CD14-positive monocyte (primary cell): ENCODE measurements at regions not wholly inside any gene's neighbourhood (a gene's known extent, or its start where the extent isn't known, plus 50 kb on each side); places are given as distances from the start of the nearest gene placed in this dataset.

ENCODE experiments used
- DNase-seq, 3 donors: peaks; one replicate each; pipeline ENCODE4 v3.0.0-alpha.2; 2011 to 2022
- H2AFZ ChIP-seq: 2 replicates; pipeline ENCODE4 v1.6.0; 2012; ENCODE audit warnings: mild to moderate bottlenecking, low read depth, low read length, inconsistent platforms; ENCODE audit not compliant: insufficient read depth, poor library complexity, severe bottlenecking
- H3K27ac ChIP-seq, 2 donors: 1 replicate in 1 of 2; 2 replicates in 1 of 2; pipeline ENCODE4 v1.5.1; 2012 to 2013; ENCODE audit warnings: low read length in 2 of 2, control low read depth in 1 of 2, inconsistent platforms in 1 of 2, low read depth in 1 of 2, mild to moderate bottlenecking in 1 of 2
- H3K27me3 ChIP-seq, 2 donors: one replicate each; pipeline versions ENCODE4 v1.6.0 to v1.6.1; 2011 to 2013; ENCODE audit warnings: low read length in 2 of 2; ENCODE audit not compliant: control insufficient read depth in 2 of 2, insufficient read depth in 2 of 2
- H3K36me3 ChIP-seq, 2 donors: replicated peaks in 1 of 2; 1 replicate in 1 of 2; 2 replicates in 1 of 2; pipeline versions ENCODE4 v1.5.1 to v1.6.1; 2012 to 2013; ENCODE audit warnings: low read length in 2 of 2, control low read depth in 1 of 2, inconsistent platforms in 1 of 2, mild to moderate bottlenecking in 1 of 2; ENCODE audit not compliant: insufficient read depth in 2 of 2, control insufficient read depth in 1 of 2
- H3K4me1 ChIP-seq, 2 donors: 1 replicate in 1 of 2; 2 replicates in 1 of 2; pipeline versions ENCODE4 v1.5.1 to v1.6.1; 2012 to 2013; ENCODE audit warnings: low read length in 2 of 2, control low read depth in 1 of 2, inconsistent platforms in 1 of 2, mild to moderate bottlenecking in 1 of 2, moderate library complexity in 1 of 2; ENCODE audit not compliant: insufficient read depth in 2 of 2, control insufficient read depth in 1 of 2
- H3K4me2 ChIP-seq: replicated peaks from 2 replicates; pipeline ENCODE3; 2012; ENCODE audit warnings: low read length, moderate library complexity, mild to moderate bottlenecking; ENCODE audit not compliant: poor library complexity, severe bottlenecking; ENCODE audit errors: extremely low read depth
- H3K4me3 ChIP-seq, 3 experiments: fragments of 200-600 bp in 1 of 3; sonication (generic) in 1 of 3; replicated peaks in 1 of 3; 1 replicate in 2 of 3; 2 replicates in 1 of 3; pipeline ENCODE4 v1.5.1; 2011 to 2013; ENCODE audit warnings: low read length in 3 of 3, mild to moderate bottlenecking in 3 of 3, control low read depth in 2 of 3, low read depth in 2 of 3, inconsistent platforms in 1 of 3, moderate library complexity in 1 of 3
- H3K79me2 ChIP-seq: 2 replicates; pipeline ENCODE4 v1.6.0; 2012; ENCODE audit warnings: mild to moderate bottlenecking, control low read depth, inconsistent platforms, low read length, moderate library complexity; ENCODE audit not compliant: insufficient read depth
- H3K9ac ChIP-seq: 2 replicates; pipeline ENCODE4 v1.6.0; 2017; ENCODE audit warnings: low read length, mild to moderate bottlenecking; ENCODE audit not compliant: insufficient read depth, poor library complexity, severe bottlenecking
- H3K9me3 ChIP-seq, 2 donors: replicated peaks in 1 of 2; 1 replicate in 1 of 2; 2 replicates in 1 of 2; pipeline versions ENCODE4 v1.5.1 to v1.6.1; 2012 to 2013; ENCODE audit warnings: low read length in 2 of 2, control low read depth in 1 of 2; ENCODE audit not compliant: control insufficient read depth in 1 of 2, insufficient read depth in 1 of 2
- H4K20me1 ChIP-seq: 2 replicates; pipeline ENCODE4 v1.6.0; 2012; ENCODE audit warnings: mild to moderate bottlenecking, low read length, control low read depth, moderate library complexity; ENCODE audit not compliant: insufficient read depth
- H3K27ac Mint-ChIP-seq, 7 donors: one replicate each; pipeline ENCODE4 v1.8.0; 2020; ENCODE audit warnings: mild to moderate bottlenecking in 7 of 7, mixed read lengths in 7 of 7, moderate library complexity in 6 of 7, inconsistent platforms in 2 of 7
- H3K27me3 Mint-ChIP-seq, 3 donors: one replicate each; pipeline ENCODE4 v1.8.0; 2021 to 2022; ENCODE audit warnings: low read depth in 3 of 3, mild to moderate bottlenecking in 3 of 3, mixed read lengths in 3 of 3, moderate library complexity in 3 of 3, inconsistent platforms in 1 of 3
- H3K36me3 Mint-ChIP-seq, 2 donors: one replicate each; pipeline ENCODE4 v1.8.0; 2020; ENCODE audit warnings: mixed read lengths in 2 of 2, inconsistent platforms in 1 of 2, mild to moderate bottlenecking in 1 of 2
- H3K4me1 Mint-ChIP-seq: one replicate; pipeline ENCODE4 v1.8.0; 2020; ENCODE audit warnings: mild to moderate bottlenecking, mixed read lengths
- H3K4me3 Mint-ChIP-seq, 2 donors: one replicate each; pipeline ENCODE4 v1.8.0; 2020; ENCODE audit warnings: mild to moderate bottlenecking in 2 of 2, mixed read lengths in 2 of 2, moderate library complexity in 1 of 2
- H3K9me3 Mint-ChIP-seq, 7 donors: one replicate each; pipeline ENCODE4 v1.8.0; 2020 to 2022; ENCODE audit warnings: mixed read lengths in 7 of 7, mild to moderate bottlenecking in 6 of 7, moderate library complexity in 6 of 7, inconsistent platforms in 2 of 7
- WGBS: methylation state at CpG from one replicate; pipeline ENCODE4 v1.1.5; 2013; ENCODE audit warnings: missing lambda C conversion rate; ENCODE audit not compliant: insufficient coverage; 5-methylcytosine and 5-hydroxymethylcytosine counted together
- intact Hi-C, 2 donors: fragments of 100-400 bp; cut with micrococcal nuclease; formaldehyde crosslinking; loops; one replicate each; pipeline versions ENCODE4 v1.15.0 to v1.15.1; 2023
- TF ChIP-seq, protein P1 (sequence below): fragments of 200-600 bp; IDR thresholded peaks from one replicate; pipeline ENCODE4 v1.8.0; 2022; ENCODE audit warnings: antibody characterized with exemption, mild to moderate bottlenecking

DNA sequence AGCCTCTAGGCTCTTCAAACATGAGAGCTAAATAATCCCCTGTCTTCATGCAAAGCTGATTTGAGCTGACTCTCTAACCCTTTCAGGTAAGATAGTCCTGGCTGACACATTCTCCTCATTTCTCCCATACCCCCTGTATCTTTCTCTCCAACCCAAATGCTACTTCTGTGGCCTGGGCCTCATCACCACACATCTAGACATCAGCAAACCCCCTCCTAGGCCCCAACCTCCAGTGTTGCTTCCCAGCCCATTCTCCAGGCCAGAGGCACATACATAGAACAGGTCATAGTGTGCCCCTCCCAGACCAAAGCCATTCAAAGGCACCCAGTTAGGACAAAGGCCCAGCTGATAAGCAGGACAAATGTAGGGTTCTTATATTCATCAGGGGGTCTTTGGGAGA lies 84.9 kb downstream of the ANKRD60 start:
- intact Hi-C loops = no loop called here
- no peak overlapping the region for H3K4me2 ChIP-seq
- H3K36me3 Mint-ChIP-seq = no peaks in the 10 kb centered on the region
- H3K27ac Mint-ChIP-seq = peak overlapping the region in 1 of 7 donors; percentile 55
- no peak overlapping the region for H2AFZ ChIP-seq
- no peak overlapping the region for H3K4me3 Mint-ChIP-seq
- no peaks in the 10 kb centered on the region for H3K4me1 Mint-ChIP-seq
- no peaks in the 10 kb centered on the region for H3K79me2 ChIP-seq
- no peaks in the 10 kb centered on the region for H3K4me1 ChIP-seq
- no peaks in the 10 kb centered on the region for H4K20me1 ChIP-seq
- no peak overlapping the region for H3K9ac ChIP-seq
- peaks cover 9 to 13% of the 10 kb centered on the region in 2 donors for H3K9me3 ChIP-seq
- H3K4me3 ChIP-seq = no peak overlapping the region
- H3K27me3 Mint-ChIP-seq = peaks cover 3 to 5% (median 4%) of the 10 kb centered on the region in 3 donors
- H3K36me3 ChIP-seq = no peaks in the 10 kb centered on the region
- DNase-seq = no peak
- H3K9me3 Mint-ChIP-seq = peaks cover 9 to 20% (median 13%) of the 10 kb centered on the region in 7 donors
- no peaks in the 10 kb centered on the region for H3K27me3 ChIP-seq
- TF ChIP-seq, protein P1, sequence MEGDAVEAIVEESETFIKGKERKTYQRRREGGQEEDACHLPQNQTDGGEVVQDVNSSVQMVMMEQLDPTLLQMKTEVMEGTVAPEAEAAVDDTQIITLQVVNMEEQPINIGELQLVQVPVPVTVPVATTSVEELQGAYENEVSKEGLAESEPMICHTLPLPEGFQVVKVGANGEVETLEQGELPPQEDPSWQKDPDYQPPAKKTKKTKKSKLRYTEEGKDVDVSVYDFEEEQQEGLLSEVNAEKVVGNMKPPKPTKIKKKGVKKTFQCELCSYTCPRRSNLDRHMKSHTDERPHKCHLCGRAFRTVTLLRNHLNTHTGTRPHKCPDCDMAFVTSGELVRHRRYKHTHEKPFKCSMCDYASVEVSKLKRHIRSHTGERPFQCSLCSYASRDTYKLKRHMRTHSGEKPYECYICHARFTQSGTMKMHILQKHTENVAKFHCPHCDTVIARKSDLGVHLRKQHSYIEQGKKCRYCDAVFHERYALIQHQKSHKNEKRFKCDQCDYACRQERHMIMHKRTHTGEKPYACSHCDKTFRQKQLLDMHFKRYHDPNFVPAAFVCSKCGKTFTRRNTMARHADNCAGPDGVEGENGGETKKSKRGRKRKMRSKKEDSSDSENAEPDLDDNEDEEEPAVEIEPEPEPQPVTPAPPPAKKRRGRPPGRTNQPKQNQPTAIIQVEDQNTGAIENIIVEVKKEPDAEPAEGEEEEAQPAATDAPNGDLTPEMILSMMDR = no peak
- no peak overlapping the region for H3K27ac ChIP-seq

GRCh38 chr20:58142843-58143185 lies 85.6 kb downstream of the ANKRD60 start:
- H3K4me1 ChIP-seq = no peaks in the 10 kb centered on the region
- H3K9me3 Mint-ChIP-seq = peaks cover 5 to 16% (median 10%) of the 10 kb centered on the region in 7 donors
- no peak overlapping the region for H3K9ac ChIP-seq
- no peak overlapping the region for H3K4me3 ChIP-seq
- 93% methylated on average over 5 of the region's 10 CpGs for WGBS
- no peak overlapping the region for H3K4me3 Mint-ChIP-seq
- TF ChIP-seq, protein P1 = no peak
- H3K9me3 ChIP-seq = peaks cover 8 to 11% of the 10 kb centered on the region in 2 donors
- peaks cover 5 to 8% (median 6%) of the 10 kb centered on the region in 3 donors for H3K27me3 Mint-ChIP-seq
- H3K36me3 Mint-ChIP-seq = no peaks in the 10 kb centered on the region
- H3K27ac ChIP-seq = no peak overlapping the region
- DNase-seq = no peak
- H3K4me1 Mint-ChIP-seq = no peaks in the 10 kb centered on the region
- no peaks in the 10 kb centered on the region for H3K79me2 ChIP-seq
- intact Hi-C loops = no loop called here
- H2AFZ ChIP-seq = no peak overlapping the region
- no peak overlapping the region for H3K27ac Mint-ChIP-seq
- no peak overlapping the region for H3K4me2 ChIP-seq
- H3K27me3 ChIP-seq = no peaks in the 10 kb centered on the region
- H3K36me3 ChIP-seq = no peaks in the 10 kb centered on the region
- H4K20me1 ChIP-seq = no peaks in the 10 kb centered on the region
